ENCODE measurements at regions not wholly inside any gene's neighbourhood (a gene's known extent, or its start where the extent isn't known, plus 50 kb on each side); places are given as distances from the start of the nearest gene placed in this dataset.

GRCh38 chr10:123262456-123262855, 108.3 kb downstream of the BUB3 start:
- H3K36me3 ChIP-seq (ENCODE audit: control insufficient read depth in 2 of 2, insufficient read depth in 1 of 2, low read length in 2 of 2) = no peaks in the 10 kb centered on the region
- H3K4me3 ChIP-seq (ENCODE audit: low read depth, low read length) = no peak overlapping the region
- H3K4me1 ChIP-seq (ENCODE audit: control insufficient read depth, insufficient read depth, low read length) = no peaks in the 10 kb centered on the region
- ChIA-PET POLR2A (no interaction called here), CTCF (interaction anchor here (0.5 kb wide), 1 partner anchor 492 kb away, joined by 4 read pairs; no protein-coding TSS in a partner anchor)
- no peaks in the 10 kb centered on the region for H3K9me3 ChIP-seq (ENCODE audit: control insufficient read depth, insufficient read depth, low read depth, low read length)
- no peak overlapping the region for H3K27ac ChIP-seq (ENCODE audit: extremely low read depth, low read depth, low read length)
- no peak for TF ChIP-seq TSHZ1 (tag by site-specific recombination; IDR thresholded peaks at IDR 0.05; ENCODE audit: borderline replicate concordance)
- TF ChIP-seq ZNF146 (tag by site-specific recombination; IDR thresholded peaks at IDR 0.05) = no peak
- TF ChIP-seq ZFP37 (tag by site-specific recombination; IDR thresholded peaks at IDR 0.05) = no peak
- no peak for TF ChIP-seq HOXA7 (CRISPR knock-in tag; IDR thresholded peaks at IDR 0.05; ENCODE audit: borderline replicate concordance)
- TF ChIP-seq ZNF138 (tag by site-specific recombination; IDR thresholded peaks at IDR 0.05; ENCODE audit: borderline replicate concordance) = no peak
- TF ChIP-seq GLI4 (tag by site-specific recombination; IDR thresholded peaks at IDR 0.05) = no peak

DNA sequence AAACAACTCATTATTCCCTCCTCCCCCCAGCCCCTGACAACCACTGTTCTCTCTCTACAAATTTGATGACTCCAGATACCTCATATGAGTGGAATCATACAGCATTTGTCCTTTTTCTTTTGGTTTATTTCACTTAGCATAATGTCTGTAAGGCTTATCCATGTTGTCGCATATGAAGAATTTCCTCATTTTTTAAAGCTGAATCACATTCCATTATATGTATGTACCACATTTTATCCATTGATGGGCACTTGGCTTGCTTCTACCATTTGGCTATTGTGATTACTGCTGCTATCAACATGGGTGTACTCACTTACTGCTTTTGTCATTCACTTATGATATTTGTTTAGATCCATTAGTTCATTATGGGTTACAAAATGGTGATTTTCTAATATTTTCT, 112.8 kb downstream of the BUB3 start:
- no peaks in the 10 kb centered on the region for H3K9me3 ChIP-seq (ENCODE audit: control insufficient read depth, insufficient read depth, low read depth, low read length)
- no peak overlapping the region for H3K27ac ChIP-seq (ENCODE audit: extremely low read depth, low read depth, low read length)
- no peaks in the 10 kb centered on the region for H3K36me3 ChIP-seq (ENCODE audit: control insufficient read depth in 2 of 2, insufficient read depth in 1 of 2, low read length in 2 of 2)
- no peak overlapping the region for H3K4me3 ChIP-seq (ENCODE audit: low read depth, low read length)
- H3K4me1 ChIP-seq (ENCODE audit: control insufficient read depth, insufficient read depth, low read length) = no peaks in the 10 kb centered on the region
- POLR2A ChIA-PET = no interaction called here
- CTCF ChIA-PET = no interaction called here
- TF ChIP-seq, protein P1, sequence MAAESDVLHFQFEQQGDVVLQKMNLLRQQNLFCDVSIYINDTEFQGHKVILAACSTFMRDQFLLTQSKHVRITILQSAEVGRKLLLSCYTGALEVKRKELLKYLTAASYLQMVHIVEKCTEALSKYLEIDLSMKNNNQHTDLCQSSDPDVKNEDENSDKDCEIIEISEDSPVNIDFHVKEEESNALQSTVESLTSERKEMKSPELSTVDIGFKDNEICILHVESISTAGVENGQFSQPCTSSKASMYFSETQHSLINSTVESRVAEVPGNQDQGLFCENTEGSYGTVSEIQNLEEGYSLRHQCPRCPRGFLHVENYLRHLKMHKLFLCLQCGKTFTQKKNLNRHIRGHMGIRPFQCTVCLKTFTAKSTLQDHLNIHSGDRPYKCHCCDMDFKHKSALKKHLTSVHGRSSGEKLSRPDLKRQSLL (tag by site-specific recombination; IDR thresholded peaks at IDR 0.05) = no peak
- TF ChIP-seq PRDM6 (tag by site-specific recombination; IDR thresholded peaks at IDR 0.05) = no peak
- TF ChIP-seq ZBTB8A (tag by site-specific recombination; IDR thresholded peaks at IDR 0.05) = no peak
- TF ChIP-seq, protein P2, sequence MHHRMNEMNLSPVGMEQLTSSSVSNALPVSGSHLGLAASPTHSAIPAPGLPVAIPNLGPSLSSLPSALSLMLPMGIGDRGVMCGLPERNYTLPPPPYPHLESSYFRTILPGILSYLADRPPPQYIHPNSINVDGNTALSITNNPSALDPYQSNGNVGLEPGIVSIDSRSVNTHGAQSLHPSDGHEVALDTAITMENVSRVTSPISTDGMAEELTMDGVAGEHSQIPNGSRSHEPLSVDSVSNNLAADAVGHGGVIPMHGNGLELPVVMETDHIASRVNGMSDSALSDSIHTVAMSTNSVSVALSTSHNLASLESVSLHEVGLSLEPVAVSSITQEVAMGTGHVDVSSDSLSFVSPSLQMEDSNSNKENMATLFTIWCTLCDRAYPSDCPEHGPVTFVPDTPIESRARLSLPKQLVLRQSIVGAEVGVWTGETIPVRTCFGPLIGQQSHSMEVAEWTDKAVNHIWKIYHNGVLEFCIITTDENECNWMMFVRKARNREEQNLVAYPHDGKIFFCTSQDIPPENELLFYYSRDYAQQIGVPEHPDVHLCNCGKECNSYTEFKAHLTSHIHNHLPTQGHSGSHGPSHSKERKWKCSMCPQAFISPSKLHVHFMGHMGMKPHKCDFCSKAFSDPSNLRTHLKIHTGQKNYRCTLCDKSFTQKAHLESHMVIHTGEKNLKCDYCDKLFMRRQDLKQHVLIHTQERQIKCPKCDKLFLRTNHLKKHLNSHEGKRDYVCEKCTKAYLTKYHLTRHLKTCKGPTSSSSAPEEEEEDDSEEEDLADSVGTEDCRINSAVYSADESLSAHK (tag by site-specific recombination; IDR thresholded peaks at IDR 0.05) = no peak

- POLR2A ChIA-PET = no interaction called here
- Histone ChIP-seq H3K27ac (ENCODE audit: extremely low read depth, low read depth, low read length) (no peak overlapping the region), H3K9me3 (ENCODE audit: control insufficient read depth, insufficient read depth, low read depth, low read length) (no peaks in the 10 kb centered on the region), H3K4me1 (ENCODE audit: control insufficient read depth, insufficient read depth, low read length) (no peaks in the 10 kb centered on the region), H3K4me3 (ENCODE audit: low read depth, low read length) (no peak overlapping the region), H3K36me3 (ENCODE audit: control insufficient read depth in 2 of 2, insufficient read depth in 1 of 2, low read length in 2 of 2) (no peaks in the 10 kb centered on the region)
- CTCF ChIA-PET = no interaction called here
- TF ChIP-seq ZNF571 (tag by site-specific recombination; IDR thresholded peaks at IDR 0.05) (no peak), CTCF (tag by site-specific recombination; IDR thresholded peaks at IDR 0.05) (no peak), ZNF2 (tag by site-specific recombination; IDR thresholded peaks at IDR 0.05) (no peak), ZNF138 (tag by site-specific recombination; IDR thresholded peaks at IDR 0.05; ENCODE audit: borderline replicate concordance) (no peak), HOXA7 (CRISPR knock-in tag; IDR thresholded peaks at IDR 0.05; ENCODE audit: borderline replicate concordance) (no peak), ZSCAN30 (tag by site-specific recombination; IDR thresholded peaks at IDR 0.05) (no peak), ZNF404 (tag by site-specific recombination; IDR thresholded peaks at IDR 0.05) (no peak), ZBTB17 (tag by site-specific recombination; IDR thresholded peaks at IDR 0.05) (no peak), EGR2 (tag by site-specific recombination; IDR thresholded peaks at IDR 0.05; ENCODE audit: low read depth) (no peak), TCF7L2 (IDR thresholded peaks at IDR 0.05; ENCODE audit: borderline replicate concordance, low read depth, low read length) (no peak), ZBTB8A (tag by site-specific recombination; IDR thresholded peaks at IDR 0.05) (no peak)
- TF ChIP-seq, protein P3, sequence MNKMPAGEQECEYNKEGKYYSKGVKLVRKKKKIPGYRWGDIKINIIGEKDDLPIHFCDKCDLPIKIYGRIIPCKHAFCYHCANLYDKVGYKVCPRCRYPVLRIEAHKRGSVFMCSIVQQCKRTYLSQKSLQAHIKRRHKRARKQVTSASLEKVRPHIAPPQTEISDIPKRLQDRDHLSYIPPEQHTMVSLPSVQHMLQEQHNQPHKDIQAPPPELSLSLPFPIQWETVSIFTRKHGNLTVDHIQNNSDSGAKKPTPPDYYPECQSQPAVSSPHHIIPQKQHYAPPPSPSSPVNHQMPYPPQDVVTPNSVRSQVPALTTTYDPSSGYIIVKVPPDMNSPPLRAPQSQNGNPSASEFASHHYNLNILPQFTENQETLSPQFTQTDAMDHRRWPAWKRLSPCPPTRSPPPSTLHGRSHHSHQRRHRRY (tag by site-specific recombination; IDR thresholded peaks at IDR 0.05) = no peak
These were observed 114.9 kb downstream of the BUB3 start for GRCh38 chr10:123269017-123269552.

Measured in HEK293 (cell line).